HL-60 (cell line): ENCODE measurements at regions not wholly inside any gene's neighbourhood (a gene's known extent, or its start where the extent isn't known, plus 50 kb on each side); places are given as distances from the start of the nearest gene placed in this dataset.
"Not testable (repeated sequence)": the region's sequence is repeated elsewhere in the genome, so short reads cannot be mapped to it uniquely, and the experiment has no call there.

Experiments
- DNase-seq, 2 experiments: peaks; one replicate each; pipeline ENCODE4 v3.0.0-alpha.2; 2010 to 2020; ENCODE audit warnings: low read depth in 1 of 2, low spot score in 1 of 2
- H3K27ac ChIP-seq: fragments of 250-450 bp; sonication (Bioruptor Pico); replicated peaks from 2 replicates; pipeline ENCODE4 v1.5.1; 2020; ENCODE audit warnings: mild to moderate bottlenecking, moderate library complexity
- H3K27me3 ChIP-seq: fragments of 250-450 bp; sonication (Bioruptor Pico); 2 replicates; pipeline ENCODE4 v1.5.1; 2021; ENCODE audit warnings: mild to moderate bottlenecking, moderate library complexity; ENCODE audit not compliant: insufficient read depth, poor library complexity, severe bottlenecking
- H3K4me3 ChIP-seq: replicated peaks from 2 replicates; pipeline ENCODE4 v1.5.1; 2011; ENCODE audit warnings: mild to moderate bottlenecking, control low read depth, low read length; ENCODE audit not compliant: insufficient read depth
- CTCF ChIP-seq: IDR thresholded peaks from one replicate; pipeline ENCODE4 v1.5.1; 2011; ENCODE audit warnings: low read length, control low read depth, inconsistent platforms; ENCODE audit not compliant: insufficient read depth
- GABPA ChIP-seq: IDR thresholded peaks from 2 replicates; pipeline ENCODE4 v1.6.1; 2012; ENCODE audit warnings: low read depth
- POLR2AphosphoS5 ChIP-seq: IDR thresholded peaks from 2 replicates; pipeline ENCODE4 v1.6.1; 2012; ENCODE audit warnings: low read depth
- REST ChIP-seq: IDR thresholded peaks from 2 replicates; pipeline ENCODE4 v1.6.1; 2012; ENCODE audit warnings: low read depth; ENCODE audit not compliant: insufficient replicate concordance
- SPI1 ChIP-seq: IDR thresholded peaks from 2 replicates; pipeline ENCODE4 v1.6.1; 2012; ENCODE audit warnings: low read depth, mild to moderate bottlenecking, borderline replicate concordance

GRCh38 chrX:101823236-101823635 lies 108.6 kb downstream of the ZMAT1 start:
- DNase-seq, result no peak
- H3K27ac ChIP-seq, result no peak overlapping the region
- no peaks in the 10 kb centered on the region for H3K27me3 ChIP-seq
- no peak for TF ChIP-seq CTCF
- no peak for TF ChIP-seq SPI1
- TF ChIP-seq GABPA, result no peak
- no peak for TF ChIP-seq POLR2AphosphoS5
- TF ChIP-seq REST, result no peak
- H3K4me3 ChIP-seq, result no peak overlapping the region

- H3K27me3 ChIP-seq, DNase-seq, H3K27ac ChIP-seq, H3K4me3 ChIP-seq: not testable (repeated sequence)
Measured at GRCh38 chrX:101817739-101818138, 114.1 kb downstream of the ZMAT1 start.

- no peak for DNase-seq
- H3K27ac ChIP-seq, result no peak overlapping the region
- no peaks in the 10 kb centered on the region for H3K27me3 ChIP-seq
- TF ChIP-seq GABPA (no peak), CTCF (no peak), REST (no peak), SPI1 (no peak), POLR2AphosphoS5 (no peak)
- H3K4me3 ChIP-seq, result no peak overlapping the region
Measured at GRCh38 chrX:101813200-101813599, 118.6 kb downstream of the ZMAT1 start.

GRCh38 chrX:101803451-101803850 lies 128.4 kb downstream of the ZMAT1 start:
- DNase-seq, result no peak
- Histone ChIP-seq H3K27ac (no peak overlapping the region), H3K4me3 (no peak overlapping the region), H3K27me3 (no peaks in the 10 kb centered on the region)
- TF ChIP-seq GABPA (no peak), CTCF (no peak), REST (no peak), POLR2AphosphoS5 (no peak), SPI1 (no peak)
